ENCODE measurements at regions not wholly inside any gene's neighbourhood (a gene's known extent, or its start where the extent isn't known, plus 50 kb on each side); places are given as distances from the start of the nearest gene placed in this dataset.

DNA sequence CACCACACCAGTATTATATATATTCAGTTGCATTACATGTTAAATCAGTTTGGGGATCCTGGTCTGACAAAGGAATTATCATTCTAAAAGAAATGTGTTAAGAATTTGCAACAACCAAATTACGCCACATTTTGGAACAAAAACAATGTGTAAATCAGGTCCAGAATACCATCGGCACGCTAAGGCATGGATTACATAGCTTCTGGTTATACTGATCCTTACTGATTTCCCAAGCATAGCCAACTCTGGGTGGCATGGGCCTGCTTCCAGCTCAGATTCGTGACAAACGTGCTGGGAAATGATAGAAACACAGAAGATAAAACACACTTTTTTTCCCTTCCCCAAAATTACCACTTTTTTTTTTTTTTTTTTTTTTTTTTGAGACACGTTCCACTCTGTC lies 660.0 kb downstream of the SORCS1 start:
- TF ChIP-seq, protein P1, sequence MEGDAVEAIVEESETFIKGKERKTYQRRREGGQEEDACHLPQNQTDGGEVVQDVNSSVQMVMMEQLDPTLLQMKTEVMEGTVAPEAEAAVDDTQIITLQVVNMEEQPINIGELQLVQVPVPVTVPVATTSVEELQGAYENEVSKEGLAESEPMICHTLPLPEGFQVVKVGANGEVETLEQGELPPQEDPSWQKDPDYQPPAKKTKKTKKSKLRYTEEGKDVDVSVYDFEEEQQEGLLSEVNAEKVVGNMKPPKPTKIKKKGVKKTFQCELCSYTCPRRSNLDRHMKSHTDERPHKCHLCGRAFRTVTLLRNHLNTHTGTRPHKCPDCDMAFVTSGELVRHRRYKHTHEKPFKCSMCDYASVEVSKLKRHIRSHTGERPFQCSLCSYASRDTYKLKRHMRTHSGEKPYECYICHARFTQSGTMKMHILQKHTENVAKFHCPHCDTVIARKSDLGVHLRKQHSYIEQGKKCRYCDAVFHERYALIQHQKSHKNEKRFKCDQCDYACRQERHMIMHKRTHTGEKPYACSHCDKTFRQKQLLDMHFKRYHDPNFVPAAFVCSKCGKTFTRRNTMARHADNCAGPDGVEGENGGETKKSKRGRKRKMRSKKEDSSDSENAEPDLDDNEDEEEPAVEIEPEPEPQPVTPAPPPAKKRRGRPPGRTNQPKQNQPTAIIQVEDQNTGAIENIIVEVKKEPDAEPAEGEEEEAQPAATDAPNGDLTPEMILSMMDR (IDR thresholded peaks at IDR 0.05; ENCODE audit: insufficient read depth, low read length, poor library complexity, severe bottlenecking): no peak
- no peak for TF ChIP-seq EZH2phosphoT487 (conservative IDR thresholded peaks at IDR 0.05; ENCODE audit: low read length)
